K562 (cell line): ENCODE measurements at regions not wholly inside any gene's neighbourhood (a gene's known extent, or its start where the extent isn't known, plus 50 kb on each side); places are given as distances from the start of the nearest gene placed in this dataset.

Experiments
- ATAC-seq: fragments of 200-7000 bp; cut with Tn5 transposase; 3 replicates; pipeline ENCODE4 v1.9.1; 2020; ENCODE audit warnings: moderate library complexity
- BruUV-seq: library from RNA; stranded (reverse); fragments of 400-500 nt; replicated peaks from 2 replicates; lab custom pipeline; 2021; lab: Mats Ljungman, UMichigan
- CTCF ChIA-PET: fragments of 300-600 bp; formaldehyde crosslinking; extraction: SDS; loops from one replicate; lab custom pipeline; 2021; ENCODE audit warnings: low intra/inter-chr PET ratio; lab: Yijun Ruan, JAX
- POLR2A ChIA-PET: fragments of 300-600, 350-650 bp; sonication (Branson Sonifier 250); formaldehyde crosslinking; extraction: SDS; loops from one replicate; lab custom pipeline; 2021; ENCODE audit warnings: antibody characterized with exemption, inconsistent platforms; lab: Yijun Ruan, JAX
- DNase-seq, 4 experiments: peaks; one replicate each; pipeline versions ENCODE4 v3.0.0 to v3.0.0-alpha.2; 2011 to 2018; ENCODE audit warnings: low spot score in 3 of 4, mixed read lengths in 3 of 4; ENCODE audit errors: extremely low read depth in 1 of 4
- FAIRE-seq: peaks from 2 replicates; lab custom pipeline; 2011; peaks lifted over from hg19 to GRCh38; lab: Jason Lieb, UNC
- H2AFZ ChIP-seq: 2 replicates; pipeline ENCODE4 v1.6.0; 2011; ENCODE audit warnings: low read depth, low read length, control low read depth, inconsistent platforms
- H3K27ac ChIP-seq: fragments of 200-600 bp; 3 replicates; pipeline ENCODE4 v1.8.0; 2011; ENCODE audit warnings: low read depth, mild to moderate bottlenecking, control low read depth, inconsistent platforms, low read length, moderate library complexity, mixed read lengths; ENCODE audit errors: extremely low read depth
- H3K27me3 ChIP-seq, 2 experiments: fragments of 300-600 bp in 1 of 2; 2 replicates in 1 of 2; 3 replicates in 1 of 2; pipeline versions ENCODE4 v1.6.0 to v1.8.0; 2011; ENCODE audit warnings: inconsistent platforms in 2 of 2, low read length in 2 of 2, mild to moderate bottlenecking in 1 of 2, mixed read lengths in 1 of 2, moderate library complexity in 1 of 2; ENCODE audit not compliant: control insufficient read depth in 2 of 2, insufficient read depth in 2 of 2
- H3K36me3 ChIP-seq: fragments of 300-600 bp; 3 replicates; pipeline ENCODE4 v1.8.0; 2011; ENCODE audit warnings: mild to moderate bottlenecking, low read length, inconsistent platforms; ENCODE audit not compliant: control insufficient read depth, insufficient read depth
- H3K4me1 ChIP-seq, 2 experiments: fragments of 200-600 bp in 1 of 2; replicated peaks in 1 of 2; 2 replicates in 1 of 2; 3 replicates in 1 of 2; pipeline versions ENCODE4 v1.5.1 to v1.8.0; 2011; ENCODE audit warnings: inconsistent platforms in 2 of 2, low read length in 2 of 2, mild to moderate bottlenecking in 1 of 2, mixed read lengths in 1 of 2, moderate library complexity in 1 of 2; ENCODE audit not compliant: control insufficient read depth in 2 of 2, insufficient read depth in 2 of 2
- H3K4me2 ChIP-seq: 2 replicates; pipeline ENCODE4 v1.6.1; 2011; ENCODE audit warnings: low read length, control low read depth, inconsistent platforms, mixed read lengths; ENCODE audit not compliant: insufficient read depth
- H3K4me3 ChIP-seq: fragments of 200-600 bp; sonication (generic), shearing (Covaris generic); 2 replicates; pipeline ENCODE4 v1.5.1; 2016; ENCODE audit warnings: control low read depth, inconsistent platforms
- H3K79me2 ChIP-seq: fragments of 200-600 bp; 3 replicates; pipeline ENCODE4 v1.8.0; 2011; ENCODE audit warnings: low read length, inconsistent platforms; ENCODE audit not compliant: control insufficient read depth, insufficient read depth
- H3K9ac ChIP-seq, 2 experiments: 2 replicates each; pipeline versions ENCODE4 v1.6.0 to v1.6.1; 2011; ENCODE audit warnings: low read depth in 2 of 2, low read length in 2 of 2, control low read depth in 1 of 2, inconsistent platforms in 1 of 2, mild to moderate bottlenecking in 1 of 2, mixed read lengths in 1 of 2; ENCODE audit not compliant: insufficient read depth in 1 of 2
- H3K9me1 ChIP-seq: one replicate; pipeline ENCODE4 v1.6.0; 2011; ENCODE audit warnings: inconsistent platforms, mild to moderate bottlenecking, low read length, moderate library complexity; ENCODE audit not compliant: control insufficient read depth, insufficient read depth
- H3K9me3 ChIP-seq: replicated peaks from 2 replicates; pipeline ENCODE4 v1.5.1; 2011; ENCODE audit warnings: low read depth, low read length, inconsistent platforms; ENCODE audit not compliant: control insufficient read depth, insufficient read depth
- H4K20me1 ChIP-seq: replicated peaks from 2 replicates; pipeline ENCODE4 v1.6.1; 2011; ENCODE audit warnings: low read length, inconsistent platforms, mixed read lengths; ENCODE audit not compliant: control insufficient read depth, insufficient read depth
- ZNF384 ChIP-seq: IDR thresholded peaks from 2 replicates; pipeline ENCODE4 v1.6.1; 2012; ENCODE audit warnings: low read depth, low read length, improper control_type of control experiment
- ZNF398 ChIP-seq: fragments of 250-450 bp; sonication (Bioruptor Pico); IDR thresholded peaks from 2 replicates; pipeline ENCODE4 v1.8.0; 2021; ENCODE audit warnings: moderate library complexity, mild to moderate bottlenecking, inconsistent platforms
- WGBS: fragments of 100-300 bp; shearing (Covaris generic); methylation state at CpG from one replicate; pipeline ENCODE4 v1.1.6; 2016; ENCODE audit warnings: low coverage, mixed read lengths; ENCODE audit not compliant: insufficient coverage; ENCODE audit errors: missing lambda C conversion rate; 5-methylcytosine and 5-hydroxymethylcytosine counted together
- in situ Hi-C: fragments of 300-500 bp; cut with MboI; formaldehyde crosslinking; loops from 4 replicates; pipeline ENCODE4 v1.15.0; 2018; ENCODE audit warnings: inconsistent platforms, mixed read lengths
- intact Hi-C: fragments of 100-400 bp; cut with micrococcal nuclease; formaldehyde crosslinking; loops from 2 replicates; pipeline ENCODE4 v1.14.2; 2022
- TF ChIP-seq, protein P1 (sequence below): sonication (generic); formaldehyde crosslinking; IDR thresholded peaks from 2 replicates; pipeline ENCODE4 v1.8.1; 2023; ENCODE audit warnings: mild to moderate bottlenecking, missing genetic modification reagents, moderate library complexity

GRCh38 chr2:9790702-9791225 lies 52.5 kb upstream of the TAF1B start:
- peaks cover 0 to 8% of the 10 kb centered on the region in 2 experiments; a peak in 1 of 5 replicates for H3K27me3 ChIP-seq
- CTCF ChIA-PET: no interaction called here
- no peaks in the 10 kb centered on the region for H3K9me1 ChIP-seq
- no TSS peak for BruUV-seq
- in situ Hi-C loops: loop anchor here (10.0 kb wide), 1 partner anchor 644 kb away; no protein-coding TSS in a partner anchor
- no peaks in the 10 kb centered on the region for H3K79me2 ChIP-seq
- H3K36me3 ChIP-seq: no peaks in the 10 kb centered on the region
- FAIRE-seq (no peak), DNase-seq (no peak), ATAC-seq (no peak)
- H4K20me1 ChIP-seq: no peaks in the 10 kb centered on the region
- POLR2A ChIA-PET: no interaction called here
- H2AFZ ChIP-seq: no peak overlapping the region
- no peaks in the 10 kb centered on the region for H3K9me3 ChIP-seq
- intact Hi-C loops: no loop called here
- peaks cover 0 to 3% of the 10 kb centered on the region in 2 experiments; a peak in 1 of 5 replicates for H3K4me1 ChIP-seq
- no peak overlapping the region for H3K4me2 ChIP-seq
- 30% methylated on average over 8 of the region's 8 CpGs for WGBS
- no peak for TF ChIP-seq ZNF398 (CRISPR knock-in tag)
- TF ChIP-seq, protein P1, sequence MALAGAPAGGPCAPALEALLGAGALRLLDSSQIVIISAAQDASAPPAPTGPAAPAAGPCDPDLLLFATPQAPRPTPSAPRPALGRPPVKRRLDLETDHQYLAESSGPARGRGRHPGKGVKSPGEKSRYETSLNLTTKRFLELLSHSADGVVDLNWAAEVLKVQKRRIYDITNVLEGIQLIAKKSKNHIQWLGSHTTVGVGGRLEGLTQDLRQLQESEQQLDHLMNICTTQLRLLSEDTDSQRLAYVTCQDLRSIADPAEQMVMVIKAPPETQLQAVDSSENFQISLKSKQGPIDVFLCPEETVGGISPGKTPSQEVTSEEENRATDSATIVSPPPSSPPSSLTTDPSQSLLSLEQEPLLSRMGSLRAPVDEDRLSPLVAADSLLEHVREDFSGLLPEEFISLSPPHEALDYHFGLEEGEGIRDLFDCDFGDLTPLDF (CRISPR knock-in tag): no peak
- no peak for TF ChIP-seq ZNF384
- H3K9ac ChIP-seq: no peak overlapping the region
- no peak overlapping the region for H3K4me3 ChIP-seq
- no peak overlapping the region for H3K27ac ChIP-seq
